GM23248 (cell line): ENCODE measurements at regions not wholly inside any gene's neighbourhood (a gene's known extent, or its start where the extent isn't known, plus 50 kb on each side); places are given as distances from the start of the nearest gene placed in this dataset.

Source experiments
- EZH2 ChIP-seq: fragments of 200-600 bp; sonication (generic); IDR thresholded peaks from 2 replicates; pipeline ENCODE4 v1.6.1; 2018; ENCODE audit warnings: antibody characterized with exemption, mild to moderate bottlenecking; ENCODE audit not compliant: insufficient read depth, poor library complexity, severe bottlenecking
- EZH2phosphoT487 ChIP-seq: fragments of 200-600 bp; sonication (generic); IDR thresholded peaks from 2 replicates; pipeline ENCODE4 v1.6.1; 2018; ENCODE audit warnings: antibody characterized with exemption, moderate library complexity, mild to moderate bottlenecking, low read depth; ENCODE audit not compliant: insufficient read depth

DNA sequence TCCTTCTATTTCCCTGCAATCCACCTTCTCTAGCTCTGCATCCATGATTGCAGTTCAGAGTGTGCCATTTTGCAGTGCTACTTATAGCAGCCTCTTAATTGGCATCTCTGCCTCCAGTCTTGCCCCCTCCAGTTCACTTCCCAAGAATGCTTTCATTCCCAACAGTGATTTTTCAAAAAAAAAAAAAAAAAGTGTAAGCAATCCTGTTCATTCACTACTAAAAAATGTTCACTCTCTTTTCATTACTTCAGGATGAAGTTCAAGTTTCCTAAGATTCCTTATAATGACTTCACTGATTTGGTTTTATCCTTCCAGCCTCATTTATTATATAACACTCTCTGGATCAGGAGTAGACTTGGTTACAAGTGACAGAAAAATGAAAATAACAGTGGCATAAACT is 124.7 kb upstream of the LNX1 start:
- TF ChIP-seq EZH2, result no peak
- TF ChIP-seq EZH2phosphoT487, result no peak
